ENCODE measurements at regions not wholly inside any gene's neighbourhood (a gene's known extent, or its start where the extent isn't known, plus 50 kb on each side); places are given as distances from the start of the nearest gene placed in this dataset.

- H3K27ac ChIP-seq: no peak overlapping the region
Measured at GRCh38 chr4:128521156-128521555, 233.5 kb upstream of the PGRMC2 start.

GRCh38 chr4:128519163-128519830 is 231.7 kb upstream of the PGRMC2 start:
- H3K27ac ChIP-seq: no peak overlapping the region
- TF ChIP-seq CTCF (conservative IDR thresholded peaks at IDR 0.05): no peak
- no peak for TF ChIP-seq ZFX (IDR thresholded peaks at IDR 0.05)

More at GRCh38 chr4:128521156-128521555, 233.5 kb upstream of the PGRMC2 start:
- TF ChIP-seq ZFX (IDR thresholded peaks at IDR 0.05) (no peak), CTCF (conservative IDR thresholded peaks at IDR 0.05) (no peak)

GRCh38 chr4:128517739-128518510 is 230.3 kb upstream of the PGRMC2 start:
- no peak overlapping the region for H3K27ac ChIP-seq
- no peak for TF ChIP-seq CTCF (conservative IDR thresholded peaks at IDR 0.05)
- no peak for TF ChIP-seq ZFX (IDR thresholded peaks at IDR 0.05)

- H3K27ac ChIP-seq: no peak overlapping the region
- TF ChIP-seq CTCF (conservative IDR thresholded peaks at IDR 0.05): no peak
- no peak for TF ChIP-seq ZFX (IDR thresholded peaks at IDR 0.05)
Measured at GRCh38 chr4:128517096-128517738, 229.6 kb upstream of the PGRMC2 start.

- TF ChIP-seq ZFX (IDR thresholded peaks at IDR 0.05): no peak
- TF ChIP-seq CTCF (conservative IDR thresholded peaks at IDR 0.05): no peak
- H3K27ac ChIP-seq: no peak overlapping the region
Measured at GRCh38 chr4:128516301-128516969, 228.8 kb upstream of the PGRMC2 start.

GRCh38 chr4:128513664-128514484 is 226.3 kb upstream of the PGRMC2 start:
- H3K27ac ChIP-seq: no peak overlapping the region
- TF ChIP-seq ZFX (IDR thresholded peaks at IDR 0.05): no peak
- TF ChIP-seq CTCF (conservative IDR thresholded peaks at IDR 0.05): no peak
